Endothelial cell of umbilical vein (primary cell): ENCODE measurements at regions not wholly inside any gene's neighbourhood (a gene's known extent, or its start where the extent isn't known, plus 50 kb on each side); places are given as distances from the start of the nearest gene placed in this dataset.

ENCODE experiments used
- BruUV-seq: library from RNA; stranded (reverse); fragments of 400-500 nt; replicated peaks from 2 replicates; lab custom pipeline; 2021; lab: Mats Ljungman, UMichigan
- CTCF ChIA-PET: fragments of 300-600, 350-600 bp; sonication (Branson Sonifier 250); formaldehyde crosslinking; loops from one replicate; lab custom pipeline; 2021; ENCODE audit warnings: antibody characterized with exemption, inconsistent platforms; lab: Charles Lee
- POLR2A ChIA-PET: fragments of 300-600, 350-600 bp; sonication (Branson Sonifier 250); formaldehyde crosslinking; loops from one replicate; lab custom pipeline; 2021; ENCODE audit warnings: antibody characterized with exemption, inconsistent platforms; lab: Charles Lee
- DNase-seq: peaks from one replicate; pipeline ENCODE4 v3.0.0-alpha.2; 2011; ENCODE audit warnings: low read depth, low spot score
- FAIRE-seq: peaks from 2 replicates; lab custom pipeline; 2011; peaks lifted over from hg19 to GRCh38; lab: Jason Lieb, UNC
- H2AFZ ChIP-seq: 2 replicates; pipeline ENCODE4 v1.6.0; 2012; ENCODE audit warnings: low read depth, low read length, control low read depth, inconsistent platforms
- H3K27ac ChIP-seq: 2 replicates; pipeline ENCODE4 v1.5.1; 2011; ENCODE audit warnings: low read depth, mild to moderate bottlenecking, control low read depth, low read length, moderate library complexity; ENCODE audit not compliant: insufficient read depth
- H3K27me3 ChIP-seq, 2 experiments: 2 replicates each; pipeline versions ENCODE4 v1.6.0 to v1.6.1; 2011; ENCODE audit warnings: low read length in 2 of 2, mixed read lengths in 1 of 2; ENCODE audit not compliant: control insufficient read depth in 2 of 2, insufficient read depth in 2 of 2
- H3K36me3 ChIP-seq, 2 experiments: 2 replicates in 1 of 2; 3 replicates in 1 of 2; pipeline ENCODE4 v1.5.1; 2011; ENCODE audit warnings: low read length in 2 of 2, mild to moderate bottlenecking in 1 of 2, moderate library complexity in 1 of 2; ENCODE audit not compliant: control insufficient read depth in 2 of 2, insufficient read depth in 2 of 2; ENCODE audit errors: extremely low read depth in 1 of 2
- H3K4me1 ChIP-seq: 3 replicates; pipeline ENCODE4 v1.5.1; 2011; ENCODE audit warnings: mild to moderate bottlenecking, low read length; ENCODE audit not compliant: control insufficient read depth, insufficient read depth; ENCODE audit errors: extremely low read depth
- H3K4me2 ChIP-seq: 2 replicates; pipeline ENCODE4 v1.6.1; 2011; ENCODE audit warnings: low read length, control low read depth, mixed read lengths; ENCODE audit not compliant: insufficient read depth
- H3K4me3 ChIP-seq, 3 experiments: fragments of 200-600 bp in 1 of 3; sonication (generic), shearing (Covaris generic) in 1 of 3; replicated peaks in 1 of 3; 2 replicates each; pipeline ENCODE4 v1.5.1; 2011 to 2016; ENCODE audit warnings: control low read depth in 3 of 3, low read length in 3 of 3, mild to moderate bottlenecking in 2 of 3, inconsistent platforms in 1 of 3, low read depth in 1 of 3, moderate library complexity in 1 of 3; ENCODE audit not compliant: insufficient read depth in 1 of 3
- H3K79me2 ChIP-seq: 2 replicates; pipeline ENCODE4 v1.6.0; 2012; ENCODE audit warnings: low read length, inconsistent platforms; ENCODE audit not compliant: control insufficient read depth, insufficient read depth
- H3K9ac ChIP-seq: replicated peaks from 2 replicates; pipeline ENCODE3; 2011; ENCODE audit warnings: low read length, control low read depth; ENCODE audit not compliant: insufficient read depth; ENCODE audit errors: extremely low read depth
- H3K9me1 ChIP-seq: replicated peaks from 3 replicates; pipeline ENCODE4 v1.6.0; 2011; ENCODE audit warnings: mild to moderate bottlenecking, low read length; ENCODE audit not compliant: control insufficient read depth, insufficient read depth; ENCODE audit errors: extremely low read depth
- H3K9me3 ChIP-seq: replicated peaks from 2 replicates; pipeline ENCODE4 v1.5.1; 2012; ENCODE audit warnings: low read length, inconsistent platforms; ENCODE audit not compliant: control insufficient read depth, insufficient read depth
- H4K20me1 ChIP-seq: replicated peaks from 2 replicates; pipeline ENCODE3; 2011; ENCODE audit warnings: mild to moderate bottlenecking, low read length; ENCODE audit not compliant: control insufficient read depth, insufficient read depth; ENCODE audit errors: extremely low read depth
- CTCF ChIP-seq, 2 donors: IDR thresholded peaks; 1 replicate in 1 of 2; 2 replicates in 1 of 2; pipeline ENCODE4 v1.5.1; 2011; ENCODE audit warnings: low read length in 2 of 2, mild to moderate bottlenecking in 2 of 2, moderate library complexity in 2 of 2, control low read depth in 1 of 2, inconsistent platforms in 1 of 2, low read depth in 1 of 2; ENCODE audit not compliant: insufficient read depth in 1 of 2; ENCODE audit errors: extremely low read depth in 1 of 2
- EZH2 ChIP-seq: IDR thresholded peaks from 2 replicates; pipeline ENCODE4 v1.6.1; 2012; ENCODE audit warnings: borderline replicate concordance, low read depth, mild to moderate bottlenecking, moderate library complexity, low read length, inconsistent platforms; ENCODE audit not compliant: severe bottlenecking
- FOS ChIP-seq: IDR thresholded peaks from 2 replicates; pipeline ENCODE4 v1.6.1; 2011; ENCODE audit warnings: mild to moderate bottlenecking, low read length, moderate library complexity, borderline replicate concordance; ENCODE audit not compliant: insufficient read depth
- GATA2 ChIP-seq: IDR thresholded peaks from 2 replicates; pipeline ENCODE4 v1.7.0; 2011; ENCODE audit warnings: low read depth, mild to moderate bottlenecking, moderate library complexity, mixed read lengths, low read length; ENCODE audit not compliant: insufficient read length, insufficient read depth
- JUN ChIP-seq: IDR thresholded peaks from 2 replicates; pipeline ENCODE4 v1.6.1; 2011; ENCODE audit warnings: borderline replicate concordance, low read depth; ENCODE audit not compliant: insufficient read length, insufficient read depth
- MAX ChIP-seq: IDR thresholded peaks from 2 replicates; pipeline ENCODE4 v1.6.1; 2011; ENCODE audit not compliant: insufficient read depth, insufficient read length
- MYC ChIP-seq: IDR thresholded peaks from one replicate; pipeline ENCODE4 v1.6.1; 2011; ENCODE audit warnings: mild to moderate bottlenecking, low read depth, low read length
- POLR2A ChIP-seq: IDR thresholded peaks from 2 replicates; pipeline ENCODE4 v1.6.1; 2012; ENCODE audit warnings: low read depth, mild to moderate bottlenecking, control low read depth, low read length
- POLR2AphosphoS5 ChIP-seq: IDR thresholded peaks from 2 replicates; pipeline ENCODE4 v1.6.1; 2012; ENCODE audit warnings: low read depth, mild to moderate bottlenecking, control low read depth, low read length, moderate library complexity; ENCODE audit not compliant: insufficient read depth
- dilution Hi-C: fragments of 300-500 bp; cut with MboI; formaldehyde crosslinking; loops from one replicate; pipeline ENCODE4 v1.15.0; 2019; ENCODE audit warnings: low sequenced_read_pairs; ENCODE audit not compliant: extremely low pct_ligation_motif_present
- intact Hi-C: fragments of 100-400 bp; cut with micrococcal nuclease; formaldehyde crosslinking; loops from one replicate; pipeline ENCODE4 v1.10.0; 2022

DNA sequence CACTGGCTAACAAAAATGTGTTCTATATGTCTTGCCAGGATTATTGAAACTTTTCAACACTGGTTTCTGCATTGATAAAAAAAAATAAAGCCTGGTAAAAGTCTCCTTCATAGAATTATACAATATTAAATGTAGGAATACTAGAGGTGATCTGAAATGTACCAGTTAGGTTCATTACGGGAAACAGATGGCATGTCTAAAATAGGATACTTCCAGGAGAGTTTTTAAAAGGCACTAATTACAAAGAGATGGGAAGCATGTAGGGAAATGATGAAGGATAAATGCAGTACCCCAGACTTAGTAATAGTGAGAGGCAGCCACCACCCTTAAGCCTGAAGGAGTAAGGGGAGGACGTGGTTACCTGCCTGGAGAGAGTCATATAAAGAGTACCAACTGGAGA is 107.0 kb upstream of the NPSR1 start:
- Histone ChIP-seq H3K27me3 (no peaks in the 10 kb centered on the region), H4K20me1 (no peaks in the 10 kb centered on the region), H2AFZ (no peak overlapping the region), H3K27ac (no peak overlapping the region), H3K4me3 (no peak overlapping the region), H3K36me3 (no peaks in the 10 kb centered on the region), H3K9me1 (no peaks in the 10 kb centered on the region), H3K4me1 (no peaks in the 10 kb centered on the region), H3K9me3 (no peaks in the 10 kb centered on the region), H3K4me2 (no peak overlapping the region), H3K79me2 (no peaks in the 10 kb centered on the region), H3K9ac (no peak overlapping the region)
- ChIA-PET POLR2A (no interaction called here), CTCF (no interaction called here)
- BruUV-seq = no TSS peak
- no peak for TF ChIP-seq FOS
- no peak for TF ChIP-seq POLR2A
- no peak for TF ChIP-seq GATA2
- TF ChIP-seq MAX = no peak
- TF ChIP-seq JUN = no peak
- TF ChIP-seq CTCF (IDR thresholded peaks at IDR 0.05; ENCODE audit: extremely low read depth in 1 of 2, insufficient read depth in 1 of 2, low read depth in 1 of 2, low read length in 2 of 2) = no peak
- TF ChIP-seq POLR2AphosphoS5 = no peak
- FAIRE-seq (no peak), DNase-seq (no peak)
- dilution Hi-C loops (no loop called here), intact Hi-C loops (no loop called here)

GRCh38 chr7:34552502-34552901 is 105.5 kb upstream of the NPSR1 start:
- BruUV-seq = no TSS peak
- no peak for FAIRE-seq
- intact Hi-C loops (no loop called here), dilution Hi-C loops (no loop called here)
- H3K4me2 ChIP-seq = no peak overlapping the region
- ChIA-PET CTCF (no interaction called here), POLR2A (no interaction called here)
- H3K4me3 ChIP-seq = no peak overlapping the region
- H3K36me3 ChIP-seq = no peaks in the 10 kb centered on the region
- no peak for TF ChIP-seq POLR2AphosphoS5
- TF ChIP-seq MAX = no peak
- TF ChIP-seq EZH2 = no peak
- TF ChIP-seq MYC = no peak
- TF ChIP-seq FOS = no peak
- no peak for TF ChIP-seq GATA2
- TF ChIP-seq POLR2A = no peak
- TF ChIP-seq CTCF (IDR thresholded peaks at IDR 0.05; ENCODE audit: extremely low read depth in 1 of 2, insufficient read depth in 1 of 2, low read depth in 1 of 2, low read length in 2 of 2) = no peak
- TF ChIP-seq JUN = no peak
- H3K9me3 ChIP-seq = no peaks in the 10 kb centered on the region
- no peak overlapping the region for H3K9ac ChIP-seq
- no peak overlapping the region for H2AFZ ChIP-seq
- DNase-seq = no peak
- H3K27me3 ChIP-seq = no peaks in the 10 kb centered on the region
- H3K79me2 ChIP-seq = no peaks in the 10 kb centered on the region
- H3K4me1 ChIP-seq = no peaks in the 10 kb centered on the region
- no peak overlapping the region for H3K27ac ChIP-seq
- H3K9me1 ChIP-seq = no peaks in the 10 kb centered on the region
- H4K20me1 ChIP-seq = no peaks in the 10 kb centered on the region
